GM12892 (cell line): ENCODE measurements at regions not wholly inside any gene's neighbourhood (a gene's known extent, or its start where the extent isn't known, plus 50 kb on each side); places are given as distances from the start of the nearest gene placed in this dataset.

ENCODE experiments used
- DNase-seq: peaks from one replicate; pipeline ENCODE4 v3.0.0; 2011; ENCODE audit not compliant: insufficient read length
- FAIRE-seq: peaks from 2 replicates; lab custom pipeline; 2011; peaks lifted over from hg19 to GRCh38; lab: Jason Lieb, UNC
- POLR2A ChIP-seq: IDR thresholded peaks from 2 replicates; pipeline ENCODE4 v1.6.1; 2011; ENCODE audit warnings: low read depth, low read length, control low read depth
- POLR2AphosphoS5 ChIP-seq: IDR thresholded peaks from 2 replicates; pipeline ENCODE4 v1.6.1; 2011; ENCODE audit warnings: low read depth, low read length, control low read depth
- TAF1 ChIP-seq: IDR thresholded peaks from 2 replicates; pipeline ENCODE4 v1.6.1; 2011; ENCODE audit warnings: low read depth, mild to moderate bottlenecking, control low read depth, low read length, borderline replicate concordance

DNA sequence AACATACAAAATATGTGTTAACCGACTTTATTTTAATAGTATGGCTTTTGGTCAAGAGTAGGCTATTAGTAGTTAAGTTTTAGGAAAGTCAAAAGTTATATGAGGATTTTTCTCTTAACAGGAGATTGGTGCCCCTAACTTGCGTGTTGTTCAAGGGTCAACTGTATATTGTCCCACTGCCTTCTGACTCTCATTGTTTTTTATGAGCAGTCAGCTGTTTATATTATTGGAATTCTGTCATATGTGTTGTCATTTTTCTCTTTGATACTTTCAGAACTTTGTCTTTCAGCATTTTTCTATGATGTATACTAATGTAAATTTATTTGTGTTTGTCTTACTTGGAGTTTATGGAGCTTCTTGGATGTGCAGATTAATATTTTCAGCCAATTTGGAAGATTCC, 142.1 kb upstream of the CMC1 start:
- TF ChIP-seq TAF1 (no peak), POLR2AphosphoS5 (no peak), POLR2A (no peak)
- no peak for FAIRE-seq
- DNase-seq = no peak

DNA sequence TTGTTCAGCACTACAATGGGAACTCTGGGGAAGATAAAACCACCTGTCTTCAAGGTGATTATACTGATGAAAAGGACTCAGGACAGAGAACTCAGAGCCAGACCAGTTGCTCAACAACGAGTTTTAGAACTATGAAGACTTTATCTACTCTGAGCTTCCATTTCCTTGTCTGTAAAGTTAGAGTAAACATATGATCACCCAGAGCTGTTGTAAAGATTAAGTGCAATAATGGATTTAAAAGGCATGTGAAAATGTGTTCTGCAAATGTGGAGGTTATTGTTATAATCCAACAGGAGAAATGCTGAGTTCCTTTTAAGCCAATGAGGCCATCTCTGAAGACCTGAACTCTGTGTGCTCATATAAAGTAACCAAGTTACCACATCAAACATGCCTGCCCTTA, 139.7 kb upstream of the CMC1 start:
- DNase-seq (no peak), FAIRE-seq (no peak)
- TF ChIP-seq POLR2A (no peak), TAF1 (no peak), POLR2AphosphoS5 (no peak)

DNA sequence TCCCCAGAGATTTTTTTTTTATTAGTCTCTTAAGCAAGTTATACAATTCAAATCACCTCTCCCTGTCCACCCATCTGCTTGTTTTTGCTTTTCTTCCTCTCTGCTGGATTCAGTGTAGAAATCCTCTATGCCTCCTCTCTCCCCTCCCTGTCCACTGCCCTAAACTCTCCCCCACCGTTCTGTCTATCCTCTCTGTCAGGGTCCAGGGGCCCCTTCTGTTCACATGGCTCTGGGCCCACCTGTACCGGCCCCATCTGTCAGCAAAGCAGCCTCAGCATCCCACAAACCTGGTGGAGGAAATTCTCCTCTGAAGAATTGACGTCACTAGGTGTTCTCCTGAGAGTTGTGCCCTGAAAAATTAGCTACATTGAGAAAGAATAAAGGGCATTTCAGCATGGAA, 137.6 kb upstream of the CMC1 start:
- TF ChIP-seq POLR2AphosphoS5 (no peak), TAF1 (no peak), POLR2A (no peak)
- FAIRE-seq (no peak), DNase-seq (no peak)

DNA sequence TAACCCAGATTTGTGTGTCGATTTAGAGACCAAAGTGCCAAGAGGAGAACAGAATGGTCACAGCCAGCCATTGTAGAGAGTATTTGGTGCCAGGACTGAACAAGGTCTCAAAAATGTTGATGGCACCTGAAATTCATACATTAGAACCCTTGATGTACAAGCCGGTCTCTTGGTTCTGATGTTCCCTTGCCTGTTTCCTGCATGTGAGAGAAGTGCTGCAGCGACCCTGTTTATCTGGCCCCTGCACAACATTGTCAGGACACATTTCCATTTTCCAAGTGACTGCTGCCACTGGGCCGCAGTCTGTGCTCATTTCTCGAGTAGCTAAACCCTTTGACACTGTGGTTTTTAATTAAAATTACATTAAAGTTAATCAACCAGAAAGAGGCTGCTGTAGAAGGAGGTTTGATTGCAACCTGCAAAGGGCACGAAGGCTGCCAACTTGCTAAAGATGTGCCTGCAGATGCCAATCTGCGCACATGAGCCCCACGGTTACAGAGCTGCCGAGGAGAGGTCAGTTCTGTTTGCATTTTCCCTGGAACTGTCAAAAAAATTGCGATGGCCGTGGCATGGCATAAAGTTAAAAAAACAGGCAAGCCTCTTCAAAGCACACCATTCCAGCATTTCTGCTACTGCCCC, 136.4 kb upstream of the CMC1 start:
- FAIRE-seq (no peak), DNase-seq (no peak)
- TF ChIP-seq TAF1 (no peak), POLR2A (no peak), POLR2AphosphoS5 (no peak)

DNA sequence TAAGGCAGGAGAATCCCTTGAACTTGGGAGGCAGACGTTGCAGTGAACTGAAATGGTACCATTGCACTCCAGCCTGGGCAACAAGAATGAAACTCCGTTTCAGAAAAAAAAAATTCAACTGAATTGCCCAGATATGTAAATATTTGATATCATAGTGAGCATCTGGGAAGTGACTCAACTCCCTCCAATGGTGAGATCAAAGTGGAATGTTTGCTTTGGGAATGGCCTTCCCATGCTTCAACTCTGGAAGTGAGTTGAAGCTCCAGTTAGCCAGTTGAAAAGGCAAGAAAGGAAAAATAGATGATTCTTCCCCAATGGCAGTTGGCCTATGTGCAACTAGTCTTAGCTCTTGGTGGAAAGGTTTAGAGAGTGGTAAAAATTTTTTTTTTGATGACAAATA, 131.6 kb upstream of the CMC1 start:
- DNase-seq = no peak
- FAIRE-seq = no peak
- no peak for TF ChIP-seq POLR2A
- no peak for TF ChIP-seq TAF1
- TF ChIP-seq POLR2AphosphoS5 = no peak

DNA sequence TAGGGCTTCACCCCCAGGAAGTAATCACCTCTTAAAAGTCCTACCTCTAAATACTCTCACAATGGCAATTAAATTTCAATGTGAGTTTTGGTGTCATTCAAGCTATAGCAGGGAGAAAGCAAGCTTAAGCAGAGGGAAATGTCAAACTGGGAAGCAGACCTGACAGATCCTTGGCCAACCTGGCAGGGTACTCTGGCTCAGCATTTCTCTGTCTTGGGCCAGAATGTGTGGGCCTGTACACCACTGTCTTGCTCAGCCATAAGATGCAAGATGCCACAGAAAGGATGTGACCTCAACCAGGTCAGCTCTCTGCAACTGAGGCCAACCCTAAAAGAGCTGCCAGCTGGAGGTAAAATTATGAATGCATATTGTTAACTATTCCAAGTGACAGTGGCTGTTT, 130.6 kb upstream of the CMC1 start:
- FAIRE-seq (no peak), DNase-seq (no peak)
- TF ChIP-seq POLR2AphosphoS5 (no peak), POLR2A (no peak), TAF1 (no peak)

DNA sequence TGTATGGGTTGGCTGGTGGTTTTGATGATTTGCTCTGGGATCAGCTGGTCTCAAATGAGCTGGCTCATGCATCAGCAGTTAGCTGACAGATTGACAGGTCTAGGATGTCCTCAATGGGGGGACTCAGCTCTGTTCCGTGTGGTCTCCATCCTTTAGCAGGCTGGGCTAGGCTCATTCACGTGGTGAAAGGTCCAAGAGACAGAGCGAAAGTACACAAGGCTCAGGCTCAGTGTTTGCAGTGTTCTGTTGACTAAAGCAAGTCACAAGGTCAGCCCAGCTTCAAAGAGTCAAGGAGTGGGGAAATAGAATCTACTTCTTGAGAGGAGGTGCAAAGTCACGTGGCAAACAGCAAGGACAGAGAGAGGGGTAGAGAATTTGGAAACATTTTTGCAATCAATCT, 126.5 kb upstream of the CMC1 start:
- TF ChIP-seq POLR2A (no peak), POLR2AphosphoS5 (no peak), TAF1 (no peak)

DNA sequence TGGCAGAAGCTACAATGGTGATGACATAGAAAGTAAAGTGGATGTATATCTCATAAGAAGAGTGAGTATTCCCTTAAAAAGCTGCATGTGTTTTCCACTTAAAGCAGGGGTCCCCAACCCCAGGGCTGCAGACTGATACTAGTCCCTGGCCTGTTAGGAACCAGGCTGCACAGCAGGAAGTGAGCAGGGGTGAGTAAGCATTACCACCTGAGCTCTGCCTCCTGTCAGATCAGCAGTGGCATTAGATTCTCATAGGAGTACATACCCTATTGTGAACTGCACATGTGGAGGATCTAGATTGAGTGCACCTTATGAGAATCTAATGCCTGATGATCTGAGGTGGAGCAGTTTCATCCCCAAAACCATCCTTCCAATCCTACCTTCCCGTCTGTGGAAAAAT, 126.1 kb upstream of the CMC1 start:
- DNase-seq (no peak), FAIRE-seq (no peak)
- TF ChIP-seq POLR2AphosphoS5 (no peak), POLR2A (no peak), TAF1 (no peak)

More for the DNA sequence above, 126.5 kb upstream of the CMC1 start:
- DNase-seq (no peak), FAIRE-seq (no peak)

DNA sequence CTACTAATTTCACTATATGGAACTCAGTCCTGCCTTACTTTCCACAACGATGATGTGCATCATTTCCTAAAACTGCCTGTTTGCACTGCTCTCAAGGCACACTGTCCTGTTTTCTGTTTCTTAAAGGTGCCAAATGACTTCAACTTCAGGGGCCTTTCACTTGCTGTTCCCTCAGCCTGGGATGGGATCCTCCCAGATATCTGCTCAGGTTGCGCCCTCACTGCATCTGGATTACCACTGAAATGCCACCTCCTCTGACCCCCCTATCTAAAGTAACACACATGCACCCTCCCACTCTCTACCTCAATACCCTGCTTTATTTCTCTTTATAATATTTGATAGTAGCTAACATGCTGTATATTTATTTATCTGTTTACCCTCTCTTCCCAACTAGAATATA, 123.8 kb upstream of the CMC1 start:
- TF ChIP-seq POLR2A (no peak), POLR2AphosphoS5 (no peak), TAF1 (no peak)
- DNase-seq = no peak
- no peak for FAIRE-seq

DNA sequence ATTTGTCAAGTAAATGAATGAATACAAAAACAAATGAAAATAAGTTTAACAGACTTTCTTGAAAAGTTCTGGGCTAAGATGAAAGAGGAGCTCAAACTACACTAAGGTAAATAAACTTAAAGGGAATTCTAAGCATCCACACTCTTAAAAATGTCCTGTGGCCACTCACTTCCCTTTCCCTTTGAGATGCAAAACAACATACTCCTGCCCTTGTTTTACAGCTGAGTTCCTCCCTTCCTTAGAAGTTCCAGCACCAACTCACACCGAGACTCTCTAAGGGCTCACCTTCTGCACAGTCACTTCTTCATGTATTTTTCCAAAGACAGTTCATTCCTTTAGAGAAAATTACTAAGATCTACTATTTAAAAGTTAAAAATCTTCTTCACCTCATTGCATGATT, 123.3 kb upstream of the CMC1 start:
- TF ChIP-seq POLR2A = no peak
- no peak for TF ChIP-seq TAF1
- no peak for TF ChIP-seq POLR2AphosphoS5
- FAIRE-seq (no peak), DNase-seq (no peak)

DNA sequence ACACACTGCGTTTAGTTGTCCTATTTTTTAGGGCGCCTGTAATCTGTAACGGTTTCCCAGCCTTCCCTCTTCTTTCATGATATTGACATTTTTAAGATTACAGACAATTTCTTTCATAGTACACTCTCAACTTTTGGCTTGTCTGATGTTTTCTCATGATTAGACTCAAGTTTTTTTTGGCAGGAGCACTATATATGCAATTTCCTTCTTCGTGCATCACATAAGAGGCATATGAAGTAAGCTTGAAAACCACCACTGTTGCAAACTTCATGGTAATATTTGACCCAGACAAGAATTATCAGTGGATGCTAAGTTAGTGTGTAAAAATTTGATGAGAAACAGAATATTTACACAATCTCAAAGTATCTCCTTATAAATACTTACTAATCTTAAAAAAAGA, 119.2 kb upstream of the CMC1 start:
- TF ChIP-seq TAF1 (no peak), POLR2AphosphoS5 (no peak), POLR2A (no peak)
- DNase-seq (no peak), FAIRE-seq (no peak)

DNA sequence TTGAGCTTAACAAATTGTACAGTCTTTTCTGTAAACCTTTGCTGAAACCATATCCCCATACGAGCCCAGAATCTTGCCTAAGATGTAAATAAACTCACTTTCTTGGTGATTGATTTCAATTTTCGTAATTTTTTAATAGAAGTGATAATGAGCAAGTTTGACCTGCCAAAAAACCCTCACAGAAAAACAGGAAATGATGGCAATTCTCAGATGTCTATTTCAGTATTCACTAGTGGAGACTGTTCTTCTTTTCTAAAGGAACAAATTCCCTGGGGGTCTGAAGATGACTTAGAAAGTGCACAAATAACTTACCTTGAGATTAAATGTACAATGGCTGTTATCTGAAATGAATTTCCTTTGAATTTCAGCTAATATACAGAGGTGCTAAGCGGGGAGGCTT, 116.5 kb upstream of the CMC1 start:
- FAIRE-seq (no peak), DNase-seq (no peak)
- TF ChIP-seq TAF1 (no peak), POLR2A (no peak), POLR2AphosphoS5 (no peak)
